AG04449 (cell line): ENCODE measurements at regions not wholly inside any gene's neighbourhood (a gene's known extent, or its start where the extent isn't known, plus 50 kb on each side); places are given as distances from the start of the nearest gene placed in this dataset.

Experiments
- CTCF ChIA-PET: fragments of 350-600 bp; formaldehyde crosslinking; extraction: SDS; loops from one replicate; lab custom pipeline; 2021; ENCODE audit warnings: antibody characterized with exemption; lab: Yijun Ruan, JAX
- POLR2A ChIA-PET: fragments of 400-600, 350-600 bp; formaldehyde crosslinking; extraction: SDS; loops from one replicate; lab custom pipeline; 2020; ENCODE audit warnings: antibody characterized with exemption, inconsistent platforms; lab: Yijun Ruan, JAX
- DNase-seq: peaks from one replicate; pipeline ENCODE4 v3.0.0-alpha.2; 2010; ENCODE audit warnings: low read depth, low spot score
- H3K4me3 ChIP-seq: 2 replicates; pipeline ENCODE4 v1.5.1; 2011; ENCODE audit warnings: low read depth, mild to moderate bottlenecking, control low read depth, low read length
- CTCF ChIP-seq: IDR thresholded peaks from one replicate; pipeline ENCODE4 v1.5.1; 2011; ENCODE audit warnings: mild to moderate bottlenecking, moderate library complexity, low read length, control low read depth, inconsistent platforms; ENCODE audit not compliant: insufficient read depth; ENCODE audit errors: missing control alignments

GRCh38 chr5:98069876-98070512 lies 703.5 kb upstream of the RGMB start:
- no peak for DNase-seq
- CTCF ChIA-PET: no interaction called here
- POLR2A ChIA-PET: no interaction called here

GRCh38 chr5:98072921-98073320 lies 700.5 kb upstream of the RGMB start:
- TF ChIP-seq CTCF: no peak
- POLR2A ChIA-PET: no interaction called here
- H3K4me3 ChIP-seq: no peak overlapping the region
- CTCF ChIA-PET: no interaction called here
- DNase-seq: no peak

More at GRCh38 chr5:98069876-98070512, 703.5 kb upstream of the RGMB start:
- H3K4me3 ChIP-seq: no peak overlapping the region
- no peak for TF ChIP-seq CTCF

- DNase-seq: no peak
- ChIA-PET POLR2A (no interaction called here), CTCF (no interaction called here)
- TF ChIP-seq CTCF: no peak
- H3K4me3 ChIP-seq: no peak overlapping the region
These were observed 697.0 kb upstream of the RGMB start for GRCh38 chr5:98076501-98076900.

GRCh38 chr5:98085593-98085992 lies 687.9 kb upstream of the RGMB start:
- ChIA-PET POLR2A (no interaction called here), CTCF (no interaction called here)
- no peak for DNase-seq
- no peak for TF ChIP-seq CTCF
- no peak overlapping the region for H3K4me3 ChIP-seq

- CTCF ChIA-PET: interaction anchor here (1.5 kb wide), 1 partner anchor 8 kb away, joined by 4 read pairs; no protein-coding TSS in a partner anchor
- POLR2A ChIA-PET: interaction anchor here (0.7 kb wide), 1 partner anchor 215 kb away, joined by 3 read pairs; no protein-coding TSS in a partner anchor
- no peak for TF ChIP-seq CTCF
- no peak overlapping the region for H3K4me3 ChIP-seq
- no peak for DNase-seq
These were observed 678.4 kb upstream of the RGMB start for GRCh38 chr5:98095072-98095471.

- ChIA-PET CTCF (interaction anchor here (1.5 kb wide), 1 partner anchor 9 kb away, joined by 4 read pairs; no protein-coding TSS in a partner anchor), POLR2A (interaction anchor here (1.2 kb wide), 1 partner anchor 19 kb away, joined by 3 read pairs; no protein-coding TSS in a partner anchor)
- TF ChIP-seq CTCF: no peak
- no peak overlapping the region for H3K4me3 ChIP-seq
- peak; percentile 44 for DNase-seq
These were observed 677.3 kb upstream of the RGMB start for GRCh38 chr5:98096155-98096554.
